ENCODE measurements at regions not wholly inside any gene's neighbourhood (a gene's known extent, or its start where the extent isn't known, plus 50 kb on each side); places are given as distances from the start of the nearest gene placed in this dataset.

GRCh38 chr1:163980394-163980793 is 578.6 kb upstream of the PBX1 start:
- TF ChIP-seq CTCF (IDR thresholded peaks at IDR 0.05) (no peak), REST (IDR thresholded peaks at IDR 0.05; ENCODE audit: insufficient read depth in 1 of 2, low read depth in 2 of 2, low read length in 1 of 2) (no peak), POLR2AphosphoS5 (IDR thresholded peaks at IDR 0.05; ENCODE audit: low read depth, low read length) (no peak), SIN3A (IDR thresholded peaks at IDR 0.05; ENCODE audit: borderline replicate concordance, insufficient read depth, low read depth, low read length) (no peak), TCF7L2 (IDR thresholded peaks at IDR 0.05; ENCODE audit: low read depth, low read length) (no peak)
